Fibroblast of mammary gland (primary cell): ENCODE measurements at regions not wholly inside any gene's neighbourhood (a gene's known extent, or its start where the extent isn't known, plus 50 kb on each side); places are given as distances from the start of the nearest gene placed in this dataset.

ENCODE experiments used
- DNase-seq: peaks from one replicate; pipeline ENCODE4 v3.0.0-alpha.2; 2010; ENCODE audit warnings: low read depth
- H3K4me3 ChIP-seq: 2 replicates; pipeline ENCODE4 v1.5.1; 2011; ENCODE audit warnings: low read depth, mild to moderate bottlenecking, low read length, moderate library complexity; ENCODE audit not compliant: control insufficient read depth
- TF ChIP-seq, protein P1 (sequence below): conservative IDR thresholded peaks from 2 replicates; pipeline ENCODE4 v1.5.1; 2011; ENCODE audit warnings: low read depth, low read length, inconsistent platforms; ENCODE audit not compliant: control insufficient read depth, insufficient read depth

DNA sequence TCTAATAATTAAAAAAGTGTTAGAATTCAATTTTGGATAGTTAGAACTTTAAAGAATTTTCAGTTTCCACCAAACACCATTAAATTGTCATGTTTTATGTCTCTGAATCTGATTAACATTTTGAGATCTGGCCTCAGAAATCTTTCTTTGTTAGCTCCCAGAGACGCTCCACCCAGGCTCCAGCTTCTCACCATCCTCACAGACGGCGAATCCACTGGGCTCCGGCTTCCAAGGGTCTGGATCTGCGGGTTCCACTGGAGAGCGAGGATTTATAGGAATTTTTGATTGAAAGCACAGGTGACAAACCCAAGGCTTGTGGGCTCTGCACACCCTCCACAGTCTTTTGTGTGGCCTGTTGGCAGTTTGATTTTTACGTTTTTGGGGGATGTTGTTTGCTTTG, 160.6 kb downstream of the URI1 start:
- TF ChIP-seq, protein P1, sequence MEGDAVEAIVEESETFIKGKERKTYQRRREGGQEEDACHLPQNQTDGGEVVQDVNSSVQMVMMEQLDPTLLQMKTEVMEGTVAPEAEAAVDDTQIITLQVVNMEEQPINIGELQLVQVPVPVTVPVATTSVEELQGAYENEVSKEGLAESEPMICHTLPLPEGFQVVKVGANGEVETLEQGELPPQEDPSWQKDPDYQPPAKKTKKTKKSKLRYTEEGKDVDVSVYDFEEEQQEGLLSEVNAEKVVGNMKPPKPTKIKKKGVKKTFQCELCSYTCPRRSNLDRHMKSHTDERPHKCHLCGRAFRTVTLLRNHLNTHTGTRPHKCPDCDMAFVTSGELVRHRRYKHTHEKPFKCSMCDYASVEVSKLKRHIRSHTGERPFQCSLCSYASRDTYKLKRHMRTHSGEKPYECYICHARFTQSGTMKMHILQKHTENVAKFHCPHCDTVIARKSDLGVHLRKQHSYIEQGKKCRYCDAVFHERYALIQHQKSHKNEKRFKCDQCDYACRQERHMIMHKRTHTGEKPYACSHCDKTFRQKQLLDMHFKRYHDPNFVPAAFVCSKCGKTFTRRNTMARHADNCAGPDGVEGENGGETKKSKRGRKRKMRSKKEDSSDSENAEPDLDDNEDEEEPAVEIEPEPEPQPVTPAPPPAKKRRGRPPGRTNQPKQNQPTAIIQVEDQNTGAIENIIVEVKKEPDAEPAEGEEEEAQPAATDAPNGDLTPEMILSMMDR = no peak
- H3K4me3 ChIP-seq = no peak overlapping the region
- no peak for DNase-seq

DNA sequence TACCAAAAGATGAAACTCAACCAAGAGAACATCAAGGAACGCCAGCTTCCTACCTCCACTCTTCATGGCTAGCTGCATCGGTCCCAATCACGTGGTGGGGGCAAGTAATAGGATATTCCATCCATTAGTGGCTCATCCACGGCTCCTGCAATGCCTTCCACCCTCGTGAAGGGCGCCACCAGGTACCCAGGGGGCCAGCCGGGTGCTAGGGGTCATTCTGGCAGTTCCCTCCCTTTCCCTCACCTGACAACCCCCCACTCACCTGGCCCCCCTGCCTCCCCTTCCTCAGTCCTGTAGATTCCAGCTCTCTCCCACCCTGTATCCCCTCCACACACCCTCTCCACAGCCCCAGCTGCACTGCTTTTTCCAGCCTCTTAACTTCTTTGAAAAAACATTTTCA, 161.9 kb downstream of the URI1 start:
- H3K4me3 ChIP-seq = no peak overlapping the region
- TF ChIP-seq, protein P1 = no peak
- DNase-seq = no peak

DNA sequence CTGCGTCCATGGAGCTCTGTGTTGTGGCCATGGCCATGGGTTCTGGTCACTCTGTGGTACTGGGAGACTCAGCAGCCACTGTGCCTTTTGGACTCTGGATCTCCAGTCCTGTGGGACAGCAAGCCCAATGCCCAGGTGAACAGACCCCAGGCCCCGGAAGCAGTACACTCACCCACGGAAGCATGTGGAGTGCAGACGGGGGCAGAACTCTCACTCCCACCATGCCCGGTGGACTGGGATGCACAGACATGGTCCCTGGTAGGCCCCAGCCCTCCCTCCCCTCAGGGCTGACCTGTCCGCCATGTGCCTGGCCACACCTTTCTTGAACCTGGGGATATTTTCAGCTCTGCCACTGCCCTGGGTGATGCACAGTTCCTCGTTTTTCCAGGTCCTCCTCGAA, 163.3 kb downstream of the URI1 start:
- H3K4me3 ChIP-seq = no peak overlapping the region
- DNase-seq = no peak
- TF ChIP-seq, protein P1 = no peak

DNA sequence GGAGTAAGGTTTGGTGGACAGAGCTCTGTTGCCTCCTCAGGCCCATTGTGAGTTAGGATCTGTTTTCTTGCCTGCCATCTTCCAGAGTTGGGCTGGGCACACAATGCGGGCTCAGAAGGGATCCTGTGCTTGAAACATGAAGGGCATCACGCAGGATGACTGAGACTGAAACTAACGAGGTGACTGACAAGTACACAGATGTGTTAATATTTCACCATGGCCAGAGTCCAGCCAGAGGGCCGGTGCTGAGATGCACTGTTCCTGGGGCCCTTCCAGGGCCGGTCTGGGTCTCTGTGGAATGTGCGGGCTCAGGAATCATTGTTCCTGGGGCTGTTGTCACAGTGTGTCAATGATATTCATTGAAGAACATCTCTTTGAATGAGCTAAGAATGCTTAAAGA, 163.7 kb downstream of the URI1 start:
- DNase-seq = no peak
- TF ChIP-seq, protein P1 = no peak
- no peak overlapping the region for H3K4me3 ChIP-seq

DNA sequence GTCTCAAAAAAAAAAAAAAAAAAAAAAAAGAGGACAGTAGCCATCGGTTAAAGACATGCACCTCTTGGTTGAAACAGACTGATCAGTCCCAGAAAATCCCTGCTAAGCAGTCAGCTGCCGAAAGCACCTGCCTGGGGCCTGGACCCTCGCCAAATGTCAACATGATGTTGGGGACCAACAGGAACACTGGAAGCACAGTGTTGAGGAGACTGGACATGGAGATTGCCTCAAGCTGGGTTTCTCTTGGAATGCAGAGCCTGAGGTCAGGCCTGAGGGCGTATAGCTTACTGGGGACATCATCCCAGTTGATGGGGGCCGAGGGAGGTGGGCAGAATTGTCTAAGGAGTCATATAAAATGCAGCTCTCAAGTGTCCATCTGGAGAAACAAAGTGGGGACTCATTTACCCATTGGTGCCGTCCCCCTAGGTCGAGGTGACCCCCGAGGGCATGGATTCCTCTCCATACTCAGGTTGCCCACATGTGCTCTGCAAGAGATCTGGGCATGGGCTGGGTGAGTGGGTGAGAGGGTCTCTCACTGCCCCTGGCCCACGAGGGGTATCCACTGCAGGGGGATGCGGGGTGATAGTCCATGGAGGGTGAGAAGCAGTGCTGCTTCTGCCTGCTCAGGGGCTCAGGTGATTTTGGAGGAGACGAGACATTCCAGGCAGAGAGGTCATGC, 164.5 kb downstream of the URI1 start:
- DNase-seq = no peak
- TF ChIP-seq, protein P1 = no peak
- H3K4me3 ChIP-seq = no peak overlapping the region

DNA sequence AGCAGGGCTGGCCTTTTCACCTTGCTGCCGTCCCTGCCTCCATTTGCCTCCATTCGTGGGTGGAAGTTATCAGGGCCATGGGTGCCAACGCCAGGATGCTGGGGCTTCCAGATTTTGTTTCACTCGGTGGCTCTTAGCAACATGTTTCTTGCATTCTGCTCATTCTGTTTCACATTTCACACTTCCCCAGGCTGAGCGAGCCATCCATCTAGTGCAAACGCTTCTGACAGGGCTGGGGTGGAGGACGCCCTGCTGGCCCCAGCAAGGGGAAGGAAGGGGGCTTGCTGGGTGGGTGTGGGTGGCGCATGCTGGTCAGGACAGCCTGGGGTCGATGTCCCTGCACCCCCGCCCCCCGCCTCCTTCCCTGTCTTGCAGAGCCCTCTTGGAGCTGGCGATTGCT, 165.2 kb downstream of the URI1 start:
- DNase-seq = no peak
- H3K4me3 ChIP-seq = no peak overlapping the region
- TF ChIP-seq, protein P1 = no peak

DNA sequence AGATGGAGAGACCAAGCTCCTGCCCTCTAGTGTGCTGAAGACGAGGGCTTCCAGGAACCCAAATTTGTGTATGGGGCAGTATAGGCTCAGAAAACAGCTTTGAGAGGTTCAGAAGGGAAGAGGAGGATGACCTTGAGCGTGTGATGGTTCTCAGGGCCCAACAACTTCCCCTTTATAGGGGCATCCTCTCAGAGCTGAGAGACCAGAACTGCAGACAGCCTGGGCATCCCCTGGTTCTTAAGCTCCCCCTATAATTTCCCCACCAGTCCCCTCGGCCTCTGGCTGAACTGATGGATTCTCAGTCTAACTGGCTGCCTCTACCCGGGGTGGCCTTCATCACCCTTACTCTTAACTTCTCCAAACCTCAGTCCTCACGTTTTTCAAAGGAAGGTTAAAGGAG, 167.5 kb downstream of the URI1 start:
- H3K4me3 ChIP-seq = no peak overlapping the region
- no peak for DNase-seq
- TF ChIP-seq, protein P1 = no peak
